Endothelial cell of umbilical vein (primary cell): ENCODE measurements at regions not wholly inside any gene's neighbourhood (a gene's known extent, or its start where the extent isn't known, plus 50 kb on each side); places are given as distances from the start of the nearest gene placed in this dataset.

Source experiments
- BruUV-seq: library from RNA; stranded (reverse); fragments of 400-500 nt; replicated peaks from 2 replicates; lab custom pipeline; 2021; lab: Mats Ljungman, UMichigan
- CTCF ChIA-PET: fragments of 300-600, 350-600 bp; sonication (Branson Sonifier 250); formaldehyde crosslinking; loops from one replicate; lab custom pipeline; 2021; ENCODE audit warnings: antibody characterized with exemption, inconsistent platforms; lab: Charles Lee
- POLR2A ChIA-PET: fragments of 300-600, 350-600 bp; sonication (Branson Sonifier 250); formaldehyde crosslinking; loops from one replicate; lab custom pipeline; 2021; ENCODE audit warnings: antibody characterized with exemption, inconsistent platforms; lab: Charles Lee
- DNase-seq: peaks from one replicate; pipeline ENCODE4 v3.0.0-alpha.2; 2011; ENCODE audit warnings: low read depth, low spot score
- FAIRE-seq: peaks from 2 replicates; lab custom pipeline; 2011; peaks lifted over from hg19 to GRCh38; lab: Jason Lieb, UNC
- H2AFZ ChIP-seq: 2 replicates; pipeline ENCODE4 v1.6.0; 2012; ENCODE audit warnings: low read depth, low read length, control low read depth, inconsistent platforms
- H3K27ac ChIP-seq: 2 replicates; pipeline ENCODE4 v1.5.1; 2011; ENCODE audit warnings: low read depth, mild to moderate bottlenecking, control low read depth, low read length, moderate library complexity; ENCODE audit not compliant: insufficient read depth
- H3K27me3 ChIP-seq, 2 experiments: 2 replicates each; pipeline versions ENCODE4 v1.6.0 to v1.6.1; 2011; ENCODE audit warnings: low read length in 2 of 2, mixed read lengths in 1 of 2; ENCODE audit not compliant: control insufficient read depth in 2 of 2, insufficient read depth in 2 of 2
- H3K36me3 ChIP-seq, 2 experiments: 2 replicates in 1 of 2; 3 replicates in 1 of 2; pipeline ENCODE4 v1.5.1; 2011; ENCODE audit warnings: low read length in 2 of 2, mild to moderate bottlenecking in 1 of 2, moderate library complexity in 1 of 2; ENCODE audit not compliant: control insufficient read depth in 2 of 2, insufficient read depth in 2 of 2; ENCODE audit errors: extremely low read depth in 1 of 2
- H3K4me1 ChIP-seq: 3 replicates; pipeline ENCODE4 v1.5.1; 2011; ENCODE audit warnings: mild to moderate bottlenecking, low read length; ENCODE audit not compliant: control insufficient read depth, insufficient read depth; ENCODE audit errors: extremely low read depth
- H3K4me2 ChIP-seq: 2 replicates; pipeline ENCODE4 v1.6.1; 2011; ENCODE audit warnings: low read length, control low read depth, mixed read lengths; ENCODE audit not compliant: insufficient read depth
- H3K4me3 ChIP-seq, 3 experiments: fragments of 200-600 bp in 1 of 3; sonication (generic), shearing (Covaris generic) in 1 of 3; replicated peaks in 1 of 3; 2 replicates each; pipeline ENCODE4 v1.5.1; 2011 to 2016; ENCODE audit warnings: control low read depth in 3 of 3, low read length in 3 of 3, mild to moderate bottlenecking in 2 of 3, inconsistent platforms in 1 of 3, low read depth in 1 of 3, moderate library complexity in 1 of 3; ENCODE audit not compliant: insufficient read depth in 1 of 3
- H3K79me2 ChIP-seq: 2 replicates; pipeline ENCODE4 v1.6.0; 2012; ENCODE audit warnings: low read length, inconsistent platforms; ENCODE audit not compliant: control insufficient read depth, insufficient read depth
- H3K9ac ChIP-seq: replicated peaks from 2 replicates; pipeline ENCODE3; 2011; ENCODE audit warnings: low read length, control low read depth; ENCODE audit not compliant: insufficient read depth; ENCODE audit errors: extremely low read depth
- H3K9me1 ChIP-seq: replicated peaks from 3 replicates; pipeline ENCODE4 v1.6.0; 2011; ENCODE audit warnings: mild to moderate bottlenecking, low read length; ENCODE audit not compliant: control insufficient read depth, insufficient read depth; ENCODE audit errors: extremely low read depth
- H3K9me3 ChIP-seq: replicated peaks from 2 replicates; pipeline ENCODE4 v1.5.1; 2012; ENCODE audit warnings: low read length, inconsistent platforms; ENCODE audit not compliant: control insufficient read depth, insufficient read depth
- H4K20me1 ChIP-seq: replicated peaks from 2 replicates; pipeline ENCODE3; 2011; ENCODE audit warnings: mild to moderate bottlenecking, low read length; ENCODE audit not compliant: control insufficient read depth, insufficient read depth; ENCODE audit errors: extremely low read depth
- CTCF ChIP-seq, 2 donors: IDR thresholded peaks; 1 replicate in 1 of 2; 2 replicates in 1 of 2; pipeline ENCODE4 v1.5.1; 2011; ENCODE audit warnings: low read length in 2 of 2, mild to moderate bottlenecking in 2 of 2, moderate library complexity in 2 of 2, control low read depth in 1 of 2, inconsistent platforms in 1 of 2, low read depth in 1 of 2; ENCODE audit not compliant: insufficient read depth in 1 of 2; ENCODE audit errors: extremely low read depth in 1 of 2
- EZH2 ChIP-seq: IDR thresholded peaks from 2 replicates; pipeline ENCODE4 v1.6.1; 2012; ENCODE audit warnings: borderline replicate concordance, low read depth, mild to moderate bottlenecking, moderate library complexity, low read length, inconsistent platforms; ENCODE audit not compliant: severe bottlenecking
- FOS ChIP-seq: IDR thresholded peaks from 2 replicates; pipeline ENCODE4 v1.6.1; 2011; ENCODE audit warnings: mild to moderate bottlenecking, low read length, moderate library complexity, borderline replicate concordance; ENCODE audit not compliant: insufficient read depth
- GATA2 ChIP-seq: IDR thresholded peaks from 2 replicates; pipeline ENCODE4 v1.7.0; 2011; ENCODE audit warnings: low read depth, mild to moderate bottlenecking, moderate library complexity, mixed read lengths, low read length; ENCODE audit not compliant: insufficient read length, insufficient read depth
- JUN ChIP-seq: IDR thresholded peaks from 2 replicates; pipeline ENCODE4 v1.6.1; 2011; ENCODE audit warnings: borderline replicate concordance, low read depth; ENCODE audit not compliant: insufficient read length, insufficient read depth
- MYC ChIP-seq: IDR thresholded peaks from one replicate; pipeline ENCODE4 v1.6.1; 2011; ENCODE audit warnings: mild to moderate bottlenecking, low read depth, low read length
- POLR2A ChIP-seq: IDR thresholded peaks from 2 replicates; pipeline ENCODE4 v1.6.1; 2012; ENCODE audit warnings: low read depth, mild to moderate bottlenecking, control low read depth, low read length
- POLR2AphosphoS5 ChIP-seq: IDR thresholded peaks from 2 replicates; pipeline ENCODE4 v1.6.1; 2012; ENCODE audit warnings: low read depth, mild to moderate bottlenecking, control low read depth, low read length, moderate library complexity; ENCODE audit not compliant: insufficient read depth
- dilution Hi-C: fragments of 300-500 bp; cut with MboI; formaldehyde crosslinking; loops from one replicate; pipeline ENCODE4 v1.15.0; 2019; ENCODE audit warnings: low sequenced_read_pairs; ENCODE audit not compliant: extremely low pct_ligation_motif_present
- intact Hi-C: fragments of 100-400 bp; cut with micrococcal nuclease; formaldehyde crosslinking; loops from one replicate; pipeline ENCODE4 v1.10.0; 2022
- TF ChIP-seq, protein P1 (sequence below): IDR thresholded peaks from 2 replicates; pipeline ENCODE4 v1.6.1; 2011; ENCODE audit not compliant: insufficient read depth, insufficient read length

DNA sequence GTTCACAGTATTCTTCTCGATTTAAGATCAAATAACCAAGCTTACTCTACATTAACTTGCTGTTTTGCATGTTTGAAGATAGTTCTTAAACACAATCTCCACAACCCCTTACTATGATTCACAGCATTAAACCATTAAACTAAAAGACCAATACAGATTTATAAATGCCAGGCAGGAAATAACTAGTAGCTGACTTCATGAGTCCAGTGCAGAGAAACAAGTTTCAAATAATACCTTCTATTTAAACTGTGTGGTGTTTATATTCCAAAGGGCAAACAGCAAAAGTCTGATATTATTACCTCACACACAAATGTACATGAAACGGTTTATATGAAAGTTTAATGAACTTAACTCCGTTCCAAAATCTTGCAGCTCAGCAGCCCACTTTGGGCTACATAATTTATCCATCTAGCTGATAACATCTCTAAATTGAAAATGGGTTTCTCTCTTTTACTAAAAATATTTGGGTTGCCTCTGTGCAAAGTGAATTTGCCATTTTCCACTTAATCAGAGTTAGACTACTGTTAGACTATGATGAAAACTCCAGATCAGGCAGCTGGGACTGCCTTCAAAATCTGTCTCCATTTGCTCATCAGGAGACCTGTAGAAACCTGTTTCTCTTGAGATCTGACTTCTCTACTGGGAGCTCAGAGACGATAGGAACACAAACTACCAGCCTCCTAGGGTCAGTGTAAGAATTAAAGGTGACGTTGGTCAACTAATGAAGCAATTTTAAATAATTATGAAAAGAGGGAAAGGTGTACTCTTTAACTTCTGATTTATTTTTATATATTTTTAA lies 287.3 kb downstream of the FZD1 start:
- dilution Hi-C loops (no loop called here), intact Hi-C loops (no loop called here)
- CTCF ChIA-PET: interaction anchor here (1.8 kb wide), 1 partner anchor 264 kb away, joined by 4 read pairs; no protein-coding TSS in a partner anchor

More for the DNA sequence above, 287.3 kb downstream of the FZD1 start:
- no peak overlapping the region for H2AFZ ChIP-seq
- no peak for TF ChIP-seq JUN
- no peak for TF ChIP-seq EZH2
- TF ChIP-seq, protein P1, sequence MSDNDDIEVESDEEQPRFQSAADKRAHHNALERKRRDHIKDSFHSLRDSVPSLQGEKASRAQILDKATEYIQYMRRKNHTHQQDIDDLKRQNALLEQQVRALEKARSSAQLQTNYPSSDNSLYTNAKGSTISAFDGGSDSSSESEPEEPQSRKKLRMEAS: no peak
- no peak for TF ChIP-seq MYC
- no peak for TF ChIP-seq CTCF (IDR thresholded peaks at IDR 0.05; ENCODE audit: extremely low read depth in 1 of 2, insufficient read depth in 1 of 2, low read depth in 1 of 2, low read length in 2 of 2)
- TF ChIP-seq POLR2A: no peak
- no peak for TF ChIP-seq FOS
- no peak for TF ChIP-seq GATA2
- TF ChIP-seq POLR2AphosphoS5: no peak
- no peaks in the 10 kb centered on the region for H3K36me3 ChIP-seq
- no peak overlapping the region for H3K9ac ChIP-seq
- no peak overlapping the region for H3K27ac ChIP-seq
- peaks cover 0 to 2% of the 10 kb centered on the region in 2 experiments for H3K27me3 ChIP-seq
- DNase-seq: peak; percentile 33
- no peaks in the 10 kb centered on the region for H3K79me2 ChIP-seq
- H3K4me1 ChIP-seq: peaks cover 2% of the 10 kb centered on the region
- POLR2A ChIA-PET: no interaction called here
- no TSS peak for BruUV-seq
- no peak overlapping the region for H3K4me2 ChIP-seq
- H3K9me1 ChIP-seq: no peaks in the 10 kb centered on the region
- H3K9me3 ChIP-seq: no peaks in the 10 kb centered on the region
- no peak overlapping the region for H3K4me3 ChIP-seq
- H4K20me1 ChIP-seq: no peaks in the 10 kb centered on the region
- FAIRE-seq: peak; percentile 44
